Activated T-cell treated with anti-CD3 and anti-CD28 coated beads, Interleukin-2, amount 50 U/mL, for 48 hours (primary cell): ENCODE measurements at regions not wholly inside any gene's neighbourhood (a gene's known extent, or its start where the extent isn't known, plus 50 kb on each side); places are given as distances from the start of the nearest gene placed in this dataset.

ENCODE experiments used
- DNase-seq, 2 experiments: peaks; one replicate each; pipeline ENCODE4 v3.0.0-alpha.2; 2020

DNA sequence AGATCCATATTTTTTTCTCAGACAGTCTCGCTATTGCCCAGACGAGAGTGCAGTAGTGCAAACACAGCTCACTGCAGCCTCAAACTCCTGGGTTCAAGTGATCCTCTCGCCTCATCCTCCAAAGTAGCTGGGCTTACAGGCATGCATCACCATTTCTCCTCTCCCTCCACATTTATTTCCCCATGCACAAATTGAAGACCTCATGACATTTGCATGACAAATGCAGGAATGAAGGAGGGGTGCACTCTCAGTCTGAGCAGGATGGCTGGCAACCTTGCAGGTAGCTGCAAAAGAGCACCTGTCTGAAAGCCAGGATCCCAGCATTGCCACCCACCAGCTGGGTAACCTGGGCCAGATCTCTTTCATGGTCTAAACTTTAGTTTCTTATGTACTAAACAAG lies 111.2 kb downstream of the SH3TC2 start:
- DNase-seq, result no peak

- no peak for DNase-seq
These were observed 110.6 kb downstream of the SH3TC2 start for GRCh38 chr5:148952097-148952867.

- DNase-seq, result no peak
These were observed 109.2 kb downstream of the SH3TC2 start for GRCh38 chr5:148953711-148954110.
